T follicular helper cell (primary cell): ENCODE measurements at regions not wholly inside any gene's neighbourhood (a gene's known extent, or its start where the extent isn't known, plus 50 kb on each side); places are given as distances from the start of the nearest gene placed in this dataset.

Source experiments
- DNase-seq: peaks from one replicate; pipeline ENCODE4 v3.0.0-alpha.2; 2020; ENCODE audit warnings: low read depth

DNA sequence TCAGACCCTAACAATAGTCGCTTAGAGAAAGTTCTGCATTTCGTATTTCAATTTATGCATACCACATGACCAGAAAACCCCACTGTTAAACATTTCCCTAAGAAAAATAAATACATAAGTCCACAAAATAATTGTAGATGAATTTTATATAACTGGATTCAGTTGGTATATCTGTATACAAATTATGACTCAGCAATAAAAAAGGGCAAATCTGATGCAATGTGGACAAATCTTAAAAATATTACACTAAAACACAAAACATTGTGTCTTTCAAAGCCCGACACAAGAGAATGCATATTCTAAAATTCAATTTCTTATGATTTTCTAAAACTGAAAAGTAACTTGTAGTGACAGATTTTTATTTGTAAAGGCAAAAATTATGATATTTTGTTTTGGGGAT is 1005.0 kb downstream of the EFNB2 start:
- DNase-seq: no peak

DNA sequence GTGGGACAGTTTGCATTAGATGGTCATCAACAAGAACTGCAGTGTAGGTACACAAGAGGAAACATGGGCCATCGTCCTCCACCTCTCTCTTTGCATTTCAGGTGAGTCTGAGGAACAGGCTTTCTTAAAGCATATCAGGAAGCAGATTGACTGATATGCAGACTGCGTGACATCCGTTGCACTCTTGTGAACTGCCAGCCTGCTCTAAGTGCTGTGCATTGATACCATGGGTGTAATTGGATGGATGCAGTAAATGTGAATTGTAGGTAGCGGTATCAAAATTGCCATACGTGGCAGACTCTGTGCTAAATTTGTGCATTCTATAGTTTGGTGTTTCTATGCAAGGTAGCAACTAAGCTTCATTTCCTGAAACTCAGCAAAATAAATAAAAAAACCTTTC is 1008.3 kb downstream of the EFNB2 start:
- no peak for DNase-seq

DNA sequence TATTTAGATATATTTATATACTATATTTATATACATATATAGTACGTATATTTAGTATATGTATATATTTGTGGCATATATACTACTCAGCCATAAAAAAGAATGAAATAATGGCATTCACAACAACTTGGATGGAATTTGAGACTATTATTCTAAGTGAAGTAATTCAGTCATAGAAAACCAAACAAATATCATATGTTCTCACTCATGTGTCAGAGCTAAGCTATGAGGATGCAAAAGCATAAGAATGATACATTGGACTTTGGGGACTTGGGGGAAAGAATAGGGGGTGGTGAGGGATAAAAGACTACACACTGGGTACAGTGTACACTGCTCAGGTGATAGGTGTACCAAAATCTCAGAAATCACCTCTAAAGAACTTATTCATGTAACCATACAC is 1015.7 kb downstream of the EFNB2 start:
- no peak for DNase-seq

DNA sequence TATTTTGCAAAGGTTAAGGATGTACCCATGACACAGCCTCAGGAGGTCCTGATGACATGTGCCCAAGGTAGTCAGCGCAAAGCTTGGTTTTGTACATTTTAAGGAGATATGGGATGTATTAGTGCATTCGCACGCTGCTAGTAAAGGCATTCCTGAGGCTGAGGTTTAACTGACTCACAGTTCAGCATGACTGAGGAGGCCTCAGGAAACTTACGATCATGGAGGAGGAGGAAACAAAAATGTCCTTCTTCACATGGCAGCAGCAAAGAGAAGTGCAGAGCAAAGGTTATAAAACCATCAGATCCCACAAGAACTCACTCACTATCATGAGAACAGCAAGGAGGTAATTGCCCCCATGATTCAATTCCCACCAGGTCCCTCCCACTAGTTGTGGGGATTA is 1017.4 kb downstream of the EFNB2 start:
- DNase-seq: no peak

DNA sequence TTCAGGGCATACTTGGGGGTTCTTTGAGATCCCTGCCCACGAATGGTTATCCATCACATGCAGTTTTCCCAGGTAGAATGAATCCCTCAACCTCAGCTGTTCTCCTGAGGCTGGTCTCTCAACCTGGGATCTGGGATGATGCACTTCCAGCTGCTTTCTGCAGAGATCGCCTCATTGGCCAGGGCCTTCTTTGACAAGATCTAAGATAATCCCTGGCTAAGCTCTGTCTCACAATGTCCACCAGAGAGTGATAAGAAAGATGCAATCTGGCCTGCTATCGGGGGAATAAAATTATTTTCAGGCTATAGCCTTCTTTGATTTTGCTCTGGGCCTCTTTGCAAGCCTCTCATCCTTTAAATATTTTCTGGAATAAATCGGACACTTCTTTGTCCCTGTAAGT is 1021.1 kb downstream of the EFNB2 start:
- no peak for DNase-seq

DNA sequence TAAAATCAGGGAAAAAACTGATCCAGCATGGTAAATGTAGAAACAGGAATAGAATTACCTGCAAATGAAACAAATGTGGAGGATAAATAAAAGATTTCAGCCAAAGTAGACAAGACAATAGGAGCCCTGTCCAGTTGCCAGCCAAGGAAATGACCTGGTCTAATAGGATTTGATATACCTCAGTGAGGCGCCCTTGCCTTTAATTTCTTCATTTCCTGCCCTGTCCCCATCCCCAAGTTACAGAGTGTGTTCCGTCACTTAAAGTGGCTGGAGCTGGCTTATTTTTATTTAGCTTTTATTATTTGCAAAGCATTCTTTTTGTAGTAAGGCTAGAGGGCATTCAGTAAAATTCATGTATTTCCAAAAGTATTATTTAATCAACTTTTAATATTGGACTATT is 1022.0 kb downstream of the EFNB2 start:
- no peak for DNase-seq

DNA sequence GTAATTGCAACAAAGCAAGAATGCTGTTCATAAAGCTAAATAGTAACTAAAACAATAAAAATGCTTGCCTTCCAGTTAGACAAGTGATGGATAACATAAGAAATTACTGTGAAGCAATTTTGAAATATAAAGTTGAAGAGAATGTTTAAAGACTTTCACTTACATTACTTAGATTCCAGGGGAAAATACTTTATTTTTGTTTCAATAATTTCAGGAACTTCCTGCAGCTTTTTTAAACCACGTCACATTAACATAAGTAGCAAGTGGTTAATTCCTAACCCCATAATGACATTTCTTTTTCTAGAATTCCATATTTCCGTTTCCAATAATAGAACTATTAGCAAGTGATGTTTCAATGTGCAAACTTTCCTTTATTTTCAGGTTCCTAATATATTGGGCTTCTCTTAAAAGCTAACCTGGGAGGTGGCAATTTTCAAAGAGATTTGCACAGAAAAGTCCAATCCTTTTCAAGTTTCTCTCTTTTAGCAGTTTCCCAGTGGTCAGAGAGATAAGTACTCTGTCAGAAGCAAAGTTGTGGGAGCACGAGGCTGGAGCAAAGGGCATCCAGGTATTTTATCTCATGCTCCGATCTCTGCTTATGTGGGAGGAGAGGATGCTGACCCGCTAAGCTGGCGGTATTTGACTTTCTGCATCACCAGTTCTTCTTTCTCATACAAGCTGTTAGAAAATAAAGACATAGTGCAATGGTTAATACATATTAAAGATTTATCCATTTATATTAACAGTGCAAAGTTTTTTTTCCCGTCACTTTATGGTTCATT is 1025.3 kb downstream of the EFNB2 start:
- no peak for DNase-seq

DNA sequence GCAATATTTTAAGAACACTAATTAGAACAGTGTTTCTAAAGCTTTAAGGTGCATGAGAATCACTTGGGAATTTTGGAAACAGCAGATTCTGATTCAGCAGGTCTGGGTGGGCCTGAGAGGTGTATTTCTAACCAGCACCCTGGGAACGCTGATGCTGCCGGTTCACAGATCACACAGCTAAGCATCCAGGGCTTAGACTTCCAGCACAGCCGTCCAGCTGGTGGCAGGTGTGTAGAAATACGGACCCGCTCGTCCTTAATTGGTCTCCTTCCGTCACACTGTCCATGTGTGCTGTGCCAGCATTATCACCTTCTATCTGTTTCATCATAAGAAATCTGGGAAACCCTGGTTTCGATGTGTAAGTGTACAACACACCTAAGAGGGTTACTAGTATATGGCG is 1029.0 kb downstream of the EFNB2 start:
- DNase-seq: no peak

DNA sequence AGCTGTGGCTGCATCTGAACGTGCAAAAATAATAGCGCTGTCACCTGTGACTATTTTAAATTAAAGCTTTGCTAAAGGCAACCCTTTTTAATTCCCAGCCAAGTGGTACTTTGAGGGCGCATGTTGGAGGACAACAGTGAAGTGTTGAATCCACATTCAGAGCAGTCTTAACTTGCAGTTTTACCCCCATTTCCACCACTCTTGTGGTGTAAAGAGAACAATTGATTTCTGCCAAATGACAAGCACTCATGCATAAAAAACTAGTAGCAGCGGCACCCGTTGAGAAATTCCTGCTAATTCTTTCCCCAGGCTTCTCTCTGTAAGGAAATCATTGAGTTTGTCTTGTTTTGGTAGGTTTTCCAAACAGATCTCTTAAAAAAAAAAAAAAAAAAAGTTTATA is 1033.3 kb downstream of the EFNB2 start:
- DNase-seq: no peak

DNA sequence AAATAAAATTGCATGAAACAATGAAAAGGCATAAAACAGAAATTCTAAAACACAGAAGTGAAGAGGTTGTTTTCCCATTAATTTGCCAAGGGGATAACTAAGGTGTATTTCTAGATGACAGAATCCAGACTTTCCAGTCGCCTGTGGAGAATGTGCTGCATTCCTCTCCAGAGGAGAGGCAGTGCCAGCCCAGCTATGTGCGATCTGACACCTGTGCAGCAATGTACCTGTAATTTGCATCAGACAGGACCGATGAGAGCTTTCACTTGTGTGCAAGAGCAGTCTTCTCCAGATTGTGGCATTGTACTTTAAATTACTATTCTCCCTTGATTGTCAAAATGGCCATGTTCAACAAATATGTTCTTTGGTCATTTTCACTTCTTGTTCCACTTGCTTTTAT is 1037.9 kb downstream of the EFNB2 start:
- DNase-seq: no peak

DNA sequence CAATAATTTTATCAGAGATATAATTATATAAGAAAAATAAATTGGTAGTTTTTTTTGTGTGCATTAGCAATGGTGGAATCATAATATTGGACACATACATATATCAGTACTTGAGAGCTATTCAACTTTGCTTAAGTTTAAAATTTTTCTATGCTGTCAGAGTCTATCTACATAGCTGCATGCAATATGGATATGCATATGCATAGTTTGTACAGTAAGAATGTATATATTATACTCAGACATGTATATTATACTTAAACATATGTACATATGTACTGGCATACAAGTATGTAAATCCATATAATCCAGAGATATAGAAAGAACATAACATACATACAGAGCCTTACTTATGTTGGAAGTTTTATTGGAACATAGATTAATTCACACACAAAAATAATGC is 1043.2 kb downstream of the EFNB2 start:
- DNase-seq: no peak

DNA sequence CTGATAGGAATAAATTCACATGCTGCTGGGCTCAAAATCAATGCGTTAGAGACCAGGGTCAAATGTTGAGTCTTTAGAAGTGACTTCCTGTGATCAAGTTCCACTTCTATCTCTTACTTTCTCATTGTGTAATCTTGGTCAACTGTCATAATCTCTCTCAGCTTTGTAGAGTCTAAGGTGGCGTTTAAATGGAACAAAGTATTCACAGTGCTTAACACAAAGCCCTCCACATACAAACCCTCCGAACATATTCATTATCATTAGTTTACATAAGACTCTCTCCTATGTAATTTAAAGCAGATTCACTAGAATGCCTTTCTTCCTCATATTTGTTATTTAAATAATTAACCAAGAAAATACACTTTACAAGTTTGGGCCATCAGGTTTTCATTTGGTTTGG is 1044.1 kb downstream of the EFNB2 start:
- DNase-seq: no peak

DNA sequence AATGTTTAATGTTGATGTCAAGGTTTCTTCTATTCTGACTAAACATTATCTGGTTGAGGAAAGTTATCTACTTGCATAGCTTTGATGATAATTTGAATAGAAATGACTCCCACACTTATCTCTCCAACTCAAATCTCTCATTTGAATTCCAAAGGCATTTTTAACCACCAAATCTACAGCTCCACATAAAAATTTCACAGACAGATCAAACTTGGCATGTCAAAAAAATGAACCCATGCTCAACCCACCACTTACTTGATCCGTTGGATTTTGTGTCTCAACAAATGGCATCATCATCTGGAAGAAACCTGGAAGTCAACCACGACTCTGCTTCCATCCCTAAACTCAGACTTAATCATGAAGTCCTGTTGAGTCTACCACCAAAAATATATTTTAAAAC is 1050.4 kb downstream of the EFNB2 start:
- no peak for DNase-seq

DNA sequence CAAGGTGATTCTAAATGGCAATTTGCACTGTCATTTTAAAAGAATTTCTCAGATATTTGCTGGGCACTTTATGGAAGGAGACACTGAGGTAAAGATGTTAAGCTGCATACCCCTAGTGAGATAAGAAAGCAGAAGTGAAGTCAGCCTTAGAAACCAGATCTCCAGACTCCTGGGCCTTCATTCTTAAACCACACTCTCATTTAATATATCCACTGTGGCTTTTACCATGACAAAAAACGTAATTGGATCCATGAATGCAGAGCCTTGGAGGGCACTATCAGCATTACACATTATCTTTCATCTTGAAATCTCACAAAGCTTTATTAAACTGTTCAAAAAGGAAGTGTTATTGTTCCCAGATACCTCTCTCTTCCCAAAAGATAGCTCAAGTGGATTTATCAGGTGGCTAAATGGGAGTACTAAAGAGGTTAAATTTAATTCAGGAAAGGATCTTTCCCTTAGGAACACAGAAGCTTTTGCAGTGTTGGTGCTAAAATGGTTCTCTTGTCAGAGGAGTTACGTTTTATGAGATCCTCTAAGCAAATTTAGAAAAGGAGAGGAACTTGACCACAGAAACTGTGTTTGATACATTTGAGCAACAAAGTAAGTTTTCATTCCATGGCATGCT is 1060.4 kb downstream of the EFNB2 start:
- no peak for DNase-seq

DNA sequence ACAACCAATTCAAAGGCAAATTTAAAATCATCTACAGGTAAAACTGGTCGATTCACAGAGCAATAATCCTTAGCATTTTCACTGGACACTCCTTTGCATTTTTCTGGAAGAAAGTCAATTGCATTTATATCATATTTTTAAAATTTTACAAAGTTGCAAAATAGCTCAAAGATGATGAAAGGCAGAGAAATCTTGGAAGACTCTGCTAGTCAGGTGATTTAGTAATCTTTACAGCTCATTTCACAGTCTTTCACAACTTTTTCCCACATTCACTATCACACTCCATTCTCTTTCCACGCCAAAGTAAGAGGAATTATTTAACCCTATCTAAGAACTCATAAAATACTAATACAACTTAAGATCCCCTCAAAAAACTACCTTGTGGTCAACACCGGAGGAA is 1063.8 kb downstream of the EFNB2 start:
- no peak for DNase-seq

DNA sequence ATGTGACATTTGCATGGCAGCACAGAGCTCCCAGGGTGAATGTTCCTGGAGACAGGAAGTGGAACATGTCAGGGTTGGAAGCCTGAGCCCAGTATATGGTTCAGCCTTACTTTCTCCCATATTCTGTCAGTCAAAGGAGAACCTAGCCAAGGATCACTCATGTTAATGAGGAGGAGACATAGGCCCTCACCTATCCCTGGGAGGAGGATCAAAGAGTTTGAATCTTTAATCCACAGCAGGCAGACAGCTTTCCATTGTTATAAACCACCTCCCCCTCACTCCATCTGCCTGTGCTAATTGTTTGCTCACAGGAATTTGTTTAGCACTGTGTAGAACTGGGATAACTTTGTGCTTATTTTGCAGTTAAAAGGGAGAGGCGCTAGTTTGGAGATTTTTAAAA is 1069.1 kb downstream of the EFNB2 start:
- DNase-seq: no peak

DNA sequence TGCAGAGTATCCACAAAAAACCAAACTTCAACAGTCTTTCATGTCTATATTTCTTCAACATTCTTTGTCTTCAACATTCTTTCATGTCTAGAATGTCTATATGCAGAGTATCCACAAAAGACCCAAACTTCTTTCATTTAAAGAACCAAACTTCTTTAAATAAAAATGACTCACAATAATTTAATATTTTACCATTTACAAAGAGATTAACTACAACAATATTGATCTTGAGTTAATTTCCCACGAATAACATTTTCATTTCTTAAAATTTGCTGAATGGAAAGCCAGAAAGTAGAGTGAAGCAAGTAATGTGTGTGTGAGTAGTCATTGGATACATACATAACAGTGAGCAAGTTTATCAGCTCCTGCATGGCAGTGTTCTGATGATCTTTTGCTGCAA is 1069.7 kb downstream of the EFNB2 start, which contains the start of gene DAOA:
Gene DAOA (plus strand): TSS at position 301 of the 400 bp plus-strand sequence.
- DNase-seq: no peak

DNA sequence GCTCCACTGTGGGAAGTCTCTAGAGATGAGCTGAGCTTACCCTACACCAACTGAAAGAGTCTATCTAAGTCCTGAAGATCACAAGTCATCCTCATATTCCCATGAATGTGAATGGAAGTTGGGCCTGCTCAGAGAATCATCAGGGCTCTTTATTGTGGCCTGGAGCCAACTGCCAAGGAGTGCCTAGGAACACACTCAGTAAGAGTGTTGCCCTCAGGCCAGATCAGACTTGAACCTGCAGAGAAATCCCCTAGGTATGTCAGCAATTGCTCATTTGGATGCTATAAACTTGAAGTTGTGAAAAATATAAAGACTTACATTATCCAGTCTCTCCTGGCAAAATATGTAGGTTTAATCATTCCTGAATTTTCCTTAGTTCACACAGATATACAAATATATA is 1070.2 kb downstream of the EFNB2 start:
- no peak for DNase-seq

DNA sequence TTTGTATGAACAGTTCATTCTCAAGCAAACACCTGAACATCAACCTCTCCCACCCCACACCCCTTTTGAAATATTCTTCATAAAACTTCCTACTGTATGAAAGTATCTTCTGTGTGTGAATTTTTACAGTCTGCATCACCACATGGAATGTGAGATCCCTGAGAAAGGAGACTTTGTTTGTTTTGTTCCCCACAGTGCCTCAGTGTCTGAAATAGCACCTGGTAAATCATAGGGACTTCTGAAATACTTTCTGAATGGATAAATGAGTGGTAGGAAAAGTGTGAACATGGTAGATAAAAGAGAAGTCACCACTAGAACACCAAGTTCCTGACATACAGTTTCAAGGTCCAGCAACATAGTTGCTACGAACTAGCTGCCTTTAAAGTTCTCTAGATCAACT is 1071.2 kb downstream of the EFNB2 start:
- DNase-seq: no peak

DNA sequence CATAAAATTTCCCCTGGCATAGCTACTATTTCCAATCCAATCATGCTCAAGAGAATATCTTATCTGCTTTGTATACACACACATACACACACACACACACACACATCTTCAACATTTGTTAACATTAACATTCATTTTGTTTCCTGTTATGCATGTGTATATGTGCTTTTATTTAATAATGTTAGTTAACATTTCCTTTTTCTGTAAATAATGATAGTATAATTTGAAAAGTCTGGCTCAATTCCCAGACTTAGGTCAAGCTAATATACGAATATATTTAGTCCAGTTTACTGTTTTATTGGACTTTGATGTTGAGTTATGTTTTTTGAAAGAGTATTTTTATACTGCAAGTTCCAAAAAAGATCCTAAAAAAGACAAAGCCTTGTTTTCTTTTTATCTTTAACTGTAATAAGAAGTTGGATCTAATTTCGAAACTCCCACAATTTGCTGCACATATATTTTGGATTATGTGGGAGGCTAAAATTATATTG is 1072.4 kb downstream of the EFNB2 start:
- no peak for DNase-seq

DNA sequence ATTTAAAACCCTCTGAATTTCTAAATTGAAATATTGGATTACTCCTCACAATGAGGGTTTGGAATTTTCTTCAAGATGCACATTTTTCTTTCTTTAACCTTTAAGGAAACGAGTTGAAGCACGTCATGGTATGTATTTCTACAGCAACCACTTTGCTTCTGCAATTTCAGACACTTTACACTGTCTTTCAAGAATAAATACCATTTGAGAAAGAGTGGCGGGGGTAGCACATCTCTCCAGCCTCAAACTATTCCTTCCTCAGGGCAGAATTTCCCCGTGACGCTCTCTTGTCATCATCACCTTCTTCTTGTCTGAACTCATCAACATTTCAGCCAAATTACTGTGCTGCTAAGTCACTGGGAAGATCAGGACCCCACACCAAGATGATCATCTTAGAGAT is 1073.4 kb downstream of the EFNB2 start:
- no peak for DNase-seq

DNA sequence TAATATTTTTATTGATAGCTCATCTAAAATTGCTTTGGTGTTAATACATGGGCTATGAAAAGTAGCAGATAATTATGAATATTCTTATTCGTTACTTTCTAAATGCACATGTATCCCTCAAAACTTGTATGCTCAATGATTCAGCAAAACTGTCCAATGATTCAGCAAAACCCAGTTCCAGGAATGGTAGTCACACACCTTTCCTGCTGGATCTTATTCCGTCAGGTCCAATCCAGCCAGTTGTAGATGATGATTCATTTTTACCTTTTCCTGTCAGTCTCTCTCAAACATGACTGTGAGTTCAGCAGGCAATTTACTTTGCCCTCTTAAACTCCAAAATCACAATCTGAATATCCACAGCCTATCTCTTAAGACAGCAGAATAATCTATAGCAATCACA is 1082.6 kb downstream of the EFNB2 start:
- no peak for DNase-seq

DNA sequence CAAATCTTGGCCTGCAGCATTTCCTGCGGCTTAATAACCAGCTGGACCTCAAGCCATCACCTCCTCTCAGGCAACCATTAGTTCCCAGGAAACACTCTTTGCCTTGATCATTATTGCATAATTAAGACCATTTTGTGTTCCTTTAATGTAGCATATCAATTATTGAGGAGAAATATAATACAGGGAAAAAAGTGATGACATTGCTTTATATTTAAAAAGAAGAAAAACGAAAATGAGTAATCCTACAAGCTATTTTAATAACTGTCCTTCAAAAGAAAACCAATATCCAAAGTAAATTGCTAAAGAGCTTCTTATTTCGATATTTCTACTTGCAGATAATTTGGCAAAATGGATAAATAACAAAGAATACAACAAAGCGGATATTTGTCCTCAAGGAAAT is 1084.7 kb downstream of the EFNB2 start:
- no peak for DNase-seq

DNA sequence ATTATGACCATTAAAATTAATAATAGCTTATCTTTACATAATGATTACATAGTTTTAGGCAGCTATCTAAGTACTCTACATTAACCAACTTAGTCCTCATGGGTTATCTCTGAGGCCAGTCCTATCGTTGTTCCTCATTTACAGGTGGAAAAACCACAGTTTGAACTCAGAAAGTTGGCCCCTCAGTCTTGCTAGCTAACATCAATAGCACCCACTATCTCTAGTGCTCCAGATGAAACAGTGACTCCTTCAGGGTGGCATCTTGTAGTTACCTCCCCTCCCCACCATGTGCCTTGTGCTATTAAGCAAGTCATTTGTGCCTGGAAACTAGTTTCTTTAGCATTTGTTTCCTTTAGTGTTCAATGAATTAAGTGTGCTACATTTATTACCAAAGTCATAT is 1086.7 kb downstream of the EFNB2 start:
- no peak for DNase-seq
